Stomach smooth muscle (tissue), 2 donors: ENCODE measurements at regions not wholly inside any gene's neighbourhood (a gene's known extent, or its start where the extent isn't known, plus 50 kb on each side); places are given as distances from the start of the nearest gene placed in this dataset.

ENCODE experiments used
- H3K27ac ChIP-seq: one replicate; pipeline ENCODE4 v1.7.0; 2013; ENCODE audit warnings: mild to moderate bottlenecking, low read length, inconsistent platforms
- H3K27me3 ChIP-seq, 2 donors: one replicate each; pipeline ENCODE4 v1.7.0; 2013; ENCODE audit warnings: low read length in 2 of 2; ENCODE audit not compliant: insufficient read depth in 2 of 2, control insufficient read depth in 1 of 2
- H3K36me3 ChIP-seq, 2 donors: one replicate each; pipeline ENCODE4 v1.7.0; 2013; ENCODE audit warnings: low read length in 2 of 2; ENCODE audit not compliant: control insufficient read depth in 2 of 2, insufficient read depth in 2 of 2
- H3K4me1 ChIP-seq: one replicate; pipeline ENCODE4 v1.7.0; 2013; ENCODE audit warnings: low read length; ENCODE audit not compliant: control insufficient read depth, insufficient read depth
- H3K4me3 ChIP-seq, 2 donors: one replicate each; pipeline ENCODE4 v1.7.0; 2013; ENCODE audit warnings: low read length in 2 of 2
- H3K9ac ChIP-seq, 2 donors: one replicate each; pipeline ENCODE4 v1.7.0; 2013; ENCODE audit warnings: low read length in 2 of 2, mild to moderate bottlenecking in 1 of 2
- H3K9me3 ChIP-seq, 2 donors: one replicate each; pipeline ENCODE4 v1.7.0; 2013; ENCODE audit warnings: low read length in 2 of 2; ENCODE audit not compliant: control insufficient read depth in 2 of 2
- donor health status: healthy.
- donor health status: Pancreatic carcinoma.

GRCh38 chr20:60240415-60240814 lies 282.2 kb downstream of the CDH26 start:
- H3K9me3 ChIP-seq: peaks cover 0 to 4% of the 10 kb centered on the region in 2 donors
- H3K27ac ChIP-seq: no peak overlapping the region
- no peaks in the 10 kb centered on the region for H3K36me3 ChIP-seq
- no peak overlapping the region for H3K4me3 ChIP-seq
- no peak overlapping the region for H3K9ac ChIP-seq
- no peaks in the 10 kb centered on the region for H3K27me3 ChIP-seq
- no peaks in the 10 kb centered on the region for H3K4me1 ChIP-seq

DNA sequence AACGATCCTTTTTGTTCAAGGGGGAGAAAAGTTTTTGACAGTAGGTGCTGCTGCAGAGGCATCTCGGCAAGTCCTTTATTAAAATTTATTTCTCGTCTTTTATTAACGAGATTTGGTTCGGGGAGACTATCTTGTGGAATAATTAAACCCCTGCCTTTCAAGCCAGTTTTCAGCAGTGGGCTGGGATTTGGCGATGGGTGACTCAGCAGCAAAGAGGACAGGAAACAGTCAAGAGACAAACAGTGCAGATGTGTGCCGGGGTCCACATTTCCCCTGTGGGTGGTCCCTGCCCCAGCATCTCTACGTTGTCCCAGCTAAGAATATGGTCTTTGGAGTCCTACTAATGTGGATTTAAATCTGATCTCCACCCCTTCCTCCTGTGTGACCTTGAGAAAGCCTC lies 282.8 kb downstream of the CDH26 start:
- no peak overlapping the region for H3K4me3 ChIP-seq
- no peak overlapping the region for H3K27ac ChIP-seq
- H3K9me3 ChIP-seq: peaks cover 0 to 4% of the 10 kb centered on the region in 2 donors
- no peak overlapping the region for H3K9ac ChIP-seq
- H3K4me1 ChIP-seq: no peaks in the 10 kb centered on the region
- H3K27me3 ChIP-seq: no peaks in the 10 kb centered on the region
- no peaks in the 10 kb centered on the region for H3K36me3 ChIP-seq

DNA sequence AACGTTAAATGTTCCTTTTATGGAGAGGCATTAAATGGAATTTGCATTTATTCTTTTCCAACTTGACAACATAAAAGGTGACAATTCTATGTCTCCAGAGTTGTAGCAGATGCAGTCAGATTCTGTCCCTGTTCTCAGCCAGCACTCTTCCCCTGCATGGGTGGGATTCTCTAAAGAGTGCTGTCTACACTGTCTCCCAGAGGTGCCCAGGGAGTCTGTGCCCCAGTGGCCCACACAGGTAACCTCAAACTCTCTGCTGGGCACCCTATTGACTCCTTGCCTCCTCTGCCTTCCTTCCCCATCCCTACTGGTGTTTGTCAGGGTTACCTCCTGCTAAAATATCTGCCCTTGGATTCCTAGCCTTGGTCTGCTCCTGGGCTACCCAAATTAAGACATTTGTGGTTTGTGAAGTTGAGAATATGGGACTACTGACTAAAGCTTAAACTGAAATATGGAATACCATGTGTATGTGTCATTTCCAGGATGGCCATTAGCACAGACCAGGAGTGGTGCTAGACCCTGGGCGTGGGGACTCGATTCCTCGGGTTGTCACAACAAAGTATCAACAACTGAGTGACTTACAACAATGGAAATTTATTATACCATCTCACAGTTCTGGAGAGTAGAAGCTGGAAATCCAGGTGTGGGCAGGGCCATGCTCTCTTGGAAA lies 284.7 kb downstream of the CDH26 start:
- H3K9ac ChIP-seq: no peak overlapping the region
- no peaks in the 10 kb centered on the region for H3K36me3 ChIP-seq
- H3K4me1 ChIP-seq: no peaks in the 10 kb centered on the region
- H3K27ac ChIP-seq: no peak overlapping the region
- no peak overlapping the region for H3K4me3 ChIP-seq
- peaks cover 0 to 4% of the 10 kb centered on the region in 2 donors for H3K9me3 ChIP-seq
- H3K27me3 ChIP-seq: no peaks in the 10 kb centered on the region

DNA sequence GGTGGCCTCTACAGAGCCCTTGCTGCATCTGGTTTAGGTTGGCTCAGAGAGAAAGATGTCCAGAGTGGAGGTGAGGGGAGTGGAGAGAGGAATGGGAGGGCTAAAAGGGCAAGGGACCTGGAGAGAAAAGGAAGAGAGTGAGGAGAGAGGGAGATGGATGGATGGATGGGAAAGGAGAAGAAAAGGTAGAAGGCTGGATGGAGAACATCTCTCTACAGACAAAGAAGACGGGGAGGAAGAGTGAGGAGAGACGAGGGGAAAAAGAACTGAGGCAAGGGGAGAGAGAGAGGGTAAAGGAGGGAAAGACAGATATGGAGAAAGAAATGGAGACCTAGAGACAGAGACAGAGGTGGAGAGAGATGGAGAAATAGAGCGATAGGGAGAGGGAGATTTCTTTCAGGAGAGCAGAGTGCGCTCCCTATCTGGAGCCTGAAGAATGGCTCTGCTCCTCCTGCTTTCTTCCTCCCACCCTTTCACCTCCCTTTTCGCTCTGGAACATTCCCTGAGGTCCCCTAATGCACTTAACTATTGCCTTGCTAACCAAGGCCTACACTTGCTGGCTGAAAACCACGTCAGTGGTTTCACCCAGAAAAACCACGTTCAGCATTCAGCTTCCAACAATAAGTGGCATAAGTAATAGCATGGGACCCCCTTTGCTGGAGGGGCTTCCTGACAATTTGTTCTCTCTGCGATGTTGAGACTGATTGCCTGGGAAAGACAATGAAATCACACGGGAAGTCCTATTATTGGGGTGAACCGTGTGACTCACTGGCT lies 286.3 kb downstream of the CDH26 start:
- H3K9ac ChIP-seq: no peak overlapping the region

DNA sequence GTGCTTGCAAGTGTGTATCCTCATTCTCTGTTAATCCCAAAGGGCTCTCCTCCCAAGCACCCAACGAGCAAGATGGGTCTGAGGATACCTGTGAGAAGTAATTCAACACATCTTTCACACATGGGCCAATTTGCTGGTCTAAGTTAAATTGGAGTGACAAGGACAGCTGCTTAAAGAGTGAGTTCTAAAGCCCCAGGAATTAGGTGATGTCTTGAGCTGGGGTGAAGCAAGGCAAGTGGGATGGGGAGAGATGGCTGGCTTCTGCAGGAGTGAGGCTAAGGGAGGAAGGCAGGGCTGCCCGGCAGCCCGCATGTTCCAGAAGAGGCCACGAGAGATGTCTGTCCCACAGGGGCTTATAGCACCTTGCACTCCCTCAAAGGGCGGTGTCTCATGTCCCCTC lies 288.5 kb downstream of the CDH26 start:
- Histone ChIP-seq H3K27me3 (no peaks in the 10 kb centered on the region), H3K4me1 (no peaks in the 10 kb centered on the region), H3K9ac (no peak overlapping the region), H3K36me3 (no peaks in the 10 kb centered on the region), H3K9me3 (peaks cover 0 to 7% of the 10 kb centered on the region in 2 donors), H3K4me3 (no peak overlapping the region), H3K27ac (no peak overlapping the region)

More for the DNA sequence above, 286.3 kb downstream of the CDH26 start:
- no peak overlapping the region for H3K27ac ChIP-seq
- no peaks in the 10 kb centered on the region for H3K27me3 ChIP-seq
- H3K36me3 ChIP-seq: no peaks in the 10 kb centered on the region
- H3K9me3 ChIP-seq: peaks cover 0 to 4% of the 10 kb centered on the region in 2 donors
- no peak overlapping the region for H3K4me3 ChIP-seq
- no peaks in the 10 kb centered on the region for H3K4me1 ChIP-seq

DNA sequence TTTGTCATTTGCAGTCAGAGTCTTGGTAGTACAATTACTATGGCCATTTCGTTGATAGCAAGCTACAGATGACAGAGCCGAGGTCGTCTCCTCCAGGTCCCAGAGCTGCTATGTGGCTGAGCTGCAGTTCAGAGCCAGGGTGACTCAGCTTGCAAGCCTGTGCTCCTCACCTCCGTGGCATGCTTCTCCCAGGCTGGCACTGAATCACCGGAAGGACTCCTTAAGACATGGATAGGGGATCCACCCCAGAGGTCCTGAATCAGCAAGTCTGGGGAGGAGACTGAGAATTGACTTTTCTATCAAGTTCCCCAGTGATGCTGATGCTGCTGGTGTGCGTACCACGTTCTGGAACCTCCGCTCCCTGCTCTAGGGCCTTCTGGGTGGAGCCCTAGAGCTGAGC lies 291.2 kb downstream of the CDH26 start:
- Histone ChIP-seq H3K27ac (no peak overlapping the region), H3K9me3 (peaks cover 0 to 3% of the 10 kb centered on the region in 2 donors), H3K9ac (no peak overlapping the region), H3K27me3 (no peaks in the 10 kb centered on the region), H3K4me3 (no peak overlapping the region), H3K4me1 (no peaks in the 10 kb centered on the region), H3K36me3 (no peaks in the 10 kb centered on the region)

GRCh38 chr20:60250251-60250650 lies 292.0 kb downstream of the CDH26 start:
- peaks cover 0 to 3% of the 10 kb centered on the region in 2 donors for H3K9me3 ChIP-seq
- H3K4me3 ChIP-seq: no peak overlapping the region
- no peaks in the 10 kb centered on the region for H3K4me1 ChIP-seq
- no peak overlapping the region for H3K27ac ChIP-seq
- H3K27me3 ChIP-seq: no peaks in the 10 kb centered on the region
- H3K36me3 ChIP-seq: no peaks in the 10 kb centered on the region
- H3K9ac ChIP-seq: no peak overlapping the region

DNA sequence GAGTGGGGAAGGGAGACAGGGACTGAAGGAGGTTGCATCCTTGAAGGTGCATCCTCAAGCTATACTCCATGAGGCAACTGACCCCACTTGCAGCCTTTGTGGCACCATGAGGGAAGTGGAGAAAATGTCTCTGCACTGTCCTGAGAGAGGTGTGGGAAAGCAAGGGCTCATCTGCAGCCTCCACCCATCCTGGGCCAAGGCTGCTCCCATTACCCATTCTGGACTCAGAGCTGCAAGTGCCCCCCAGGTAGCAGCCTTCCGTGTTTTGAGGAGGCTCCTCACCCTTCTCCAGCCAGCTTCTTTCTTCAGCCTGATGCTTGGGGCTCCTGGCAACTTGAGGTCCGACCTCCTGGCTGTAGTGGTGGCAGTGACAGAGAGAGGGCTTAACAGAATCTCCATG lies 294.6 kb downstream of the CDH26 start:
- no peak overlapping the region for H3K9ac ChIP-seq
- peaks cover 0 to 3% of the 10 kb centered on the region in 2 donors for H3K9me3 ChIP-seq
- H3K4me3 ChIP-seq: no peak overlapping the region
- no peaks in the 10 kb centered on the region for H3K4me1 ChIP-seq
- H3K27me3 ChIP-seq: peaks cover 0 to 2% of the 10 kb centered on the region in 2 donors
- no peak overlapping the region for H3K27ac ChIP-seq
- H3K36me3 ChIP-seq: no peaks in the 10 kb centered on the region

DNA sequence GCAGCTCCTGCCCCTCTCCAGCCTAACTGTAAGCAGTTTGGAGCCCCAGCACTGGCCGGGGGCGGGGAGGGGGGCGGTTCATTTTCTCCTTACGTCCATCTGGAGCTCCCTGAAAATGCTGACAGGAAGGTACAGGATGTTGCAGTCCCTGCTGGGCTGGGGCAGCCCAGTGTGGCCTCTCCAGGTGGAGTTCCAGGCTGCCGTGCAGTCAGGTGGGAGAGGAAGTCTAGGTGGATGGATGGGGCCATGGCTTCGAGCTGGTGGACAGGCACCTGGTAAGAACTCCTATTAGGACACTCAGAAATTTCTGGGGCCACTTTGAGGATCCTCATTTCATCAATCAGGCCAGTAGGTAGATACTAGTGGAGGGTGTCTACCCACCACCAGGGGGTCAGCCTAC lies 295.2 kb downstream of the CDH26 start:
- peaks cover 0 to 3% of the 10 kb centered on the region in 2 donors for H3K9me3 ChIP-seq
- H3K27me3 ChIP-seq: peaks cover 0 to 2% of the 10 kb centered on the region in 2 donors
- no peak overlapping the region for H3K4me3 ChIP-seq
- H3K36me3 ChIP-seq: no peaks in the 10 kb centered on the region
- H3K9ac ChIP-seq: no peak overlapping the region
- no peak overlapping the region for H3K27ac ChIP-seq
- H3K4me1 ChIP-seq: no peaks in the 10 kb centered on the region

DNA sequence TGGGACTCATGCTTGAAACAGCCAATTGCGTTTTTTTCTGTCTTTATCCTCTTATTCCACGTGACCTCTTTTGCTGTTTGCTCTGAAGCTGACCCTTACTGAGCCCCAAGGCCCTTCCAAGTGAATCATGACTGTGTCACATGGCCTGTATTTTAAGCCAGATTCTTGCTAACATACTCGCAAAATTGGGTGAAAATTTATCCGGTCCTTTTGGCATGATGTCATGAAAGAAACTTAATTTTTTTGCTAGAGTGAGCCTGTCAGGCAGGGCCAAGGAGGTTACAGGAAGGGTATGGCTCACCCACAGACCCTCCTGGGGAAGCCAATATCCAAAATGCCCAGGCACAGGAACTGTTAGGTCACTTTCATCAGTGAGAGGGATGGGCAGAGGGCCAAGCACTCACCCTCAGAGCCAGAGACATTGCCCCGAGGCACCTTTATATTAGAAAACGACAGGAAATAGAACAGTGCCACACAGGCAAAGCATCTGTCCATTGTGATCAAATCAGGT lies 296.7 kb downstream of the CDH26 start:
- Histone ChIP-seq H3K4me1 (no peaks in the 10 kb centered on the region), H3K27ac (no peak overlapping the region), H3K4me3 (no peak overlapping the region), H3K9ac (no peak overlapping the region), H3K9me3 (peaks cover 0 to 2% of the 10 kb centered on the region in 2 donors), H3K36me3 (no peaks in the 10 kb centered on the region), H3K27me3 (peaks cover 0 to 2% of the 10 kb centered on the region in 2 donors)

DNA sequence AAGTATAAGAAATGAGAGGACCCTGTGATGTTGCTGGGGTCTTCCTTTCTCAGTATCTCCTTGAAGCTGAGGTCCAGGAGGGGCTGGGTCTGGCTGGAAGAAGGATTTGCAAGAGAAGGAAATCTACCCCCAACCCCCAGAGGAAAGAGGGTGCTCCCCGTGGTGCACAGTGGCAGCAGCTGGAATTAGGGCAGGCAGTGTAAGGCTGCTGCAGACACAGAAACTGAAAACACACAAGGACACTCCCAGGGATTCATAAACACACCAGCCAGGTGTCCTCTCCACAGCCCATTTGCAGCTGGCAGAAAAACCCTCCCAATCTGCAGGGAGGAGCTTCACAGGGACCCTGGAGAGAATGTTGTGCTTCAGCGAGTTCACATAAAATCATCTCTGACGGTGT lies 297.2 kb downstream of the CDH26 start:
- no peak overlapping the region for H3K4me3 ChIP-seq
- H3K27ac ChIP-seq: no peak overlapping the region
- peaks cover 0 to 2% of the 10 kb centered on the region in 2 donors for H3K27me3 ChIP-seq
- no peak overlapping the region for H3K9ac ChIP-seq
- H3K9me3 ChIP-seq: no peaks in the 10 kb centered on the region
- H3K4me1 ChIP-seq: no peaks in the 10 kb centered on the region
- no peaks in the 10 kb centered on the region for H3K36me3 ChIP-seq
